NCI-H2029 treated with DMSO at 0.1 percent for 48 hours (cell line): ENCODE measurements at regions not wholly inside any gene's neighbourhood (a gene's known extent, or its start where the extent isn't known, plus 50 kb on each side); places are given as distances from the start of the nearest gene placed in this dataset.
"Not testable (repeated sequence)": the region's sequence is repeated elsewhere in the genome, so short reads cannot be mapped to it uniquely, and the experiment has no call there.

Experiments used
- DNase-seq: peaks from one replicate; lab custom pipeline; 2025; lab: John Stamatoyannopoulos, UW

DNA sequence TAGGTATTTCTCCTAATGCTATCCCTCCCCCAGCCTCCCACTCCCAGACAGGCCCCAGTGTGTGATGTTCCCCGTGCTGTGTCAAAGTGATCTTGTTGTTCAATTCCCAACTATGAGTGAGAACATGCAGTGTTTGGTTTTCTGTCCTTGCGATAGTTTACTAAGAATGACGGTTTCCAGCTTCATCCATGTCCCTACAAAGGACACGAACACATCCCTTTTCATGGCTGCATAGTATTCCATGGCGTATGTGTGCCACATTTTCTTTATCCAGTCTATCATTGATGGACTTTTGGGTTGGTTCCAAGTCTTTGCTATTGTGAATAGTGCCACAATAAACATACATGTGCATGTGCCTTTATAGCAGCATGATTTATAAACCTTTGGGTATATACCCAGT, 999.3 kb upstream of the ZEB2 start:
- DNase-seq: not testable (repeated sequence)

DNA sequence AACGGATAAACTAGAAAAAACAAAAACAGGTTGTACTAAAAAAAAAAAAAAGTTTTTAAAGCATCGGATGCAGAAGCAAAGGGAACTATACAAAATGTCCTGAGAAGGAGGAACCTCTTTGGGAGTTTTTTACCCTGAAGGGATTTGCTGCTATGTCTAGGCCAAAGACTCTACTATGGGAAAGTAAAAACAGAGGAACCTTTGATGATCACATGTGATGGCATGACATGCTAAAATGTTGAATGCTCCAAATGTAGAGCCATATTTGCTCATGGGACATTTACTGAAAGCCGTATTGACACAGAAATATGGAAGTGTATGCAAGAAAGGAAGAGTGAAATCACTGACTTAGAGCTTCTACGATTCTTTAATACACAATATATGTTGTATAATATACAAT, 992.0 kb upstream of the ZEB2 start:
- no peak for DNase-seq

- DNase-seq: no peak
Measured at GRCh38 chr2:145503511-145503910, 983.6 kb upstream of the ZEB2 start.

GRCh38 chr2:145501920-145502319, 982.0 kb upstream of the ZEB2 start:
- no peak for DNase-seq

DNA sequence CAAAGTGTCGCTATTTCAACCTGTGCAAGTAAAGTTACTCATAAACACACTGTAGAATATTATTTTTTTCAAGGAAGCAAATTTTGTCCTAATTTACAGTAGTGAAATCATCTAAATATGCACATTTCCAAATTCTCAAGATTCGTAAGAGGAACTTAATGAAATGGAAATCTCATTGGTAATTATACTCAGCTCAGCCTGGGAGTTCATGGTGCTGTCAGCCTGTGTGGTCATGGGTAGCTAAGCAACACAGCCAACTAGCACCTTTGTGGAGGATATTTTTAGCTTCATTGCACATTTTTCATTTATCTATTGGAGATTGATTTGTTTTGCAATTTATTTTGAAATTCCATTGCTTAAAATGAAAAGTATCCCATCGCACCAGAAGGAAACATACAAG, 975.7 kb upstream of the ZEB2 start:
- DNase-seq: no peak

GRCh38 chr2:145494441-145494840, 974.5 kb upstream of the ZEB2 start:
- DNase-seq: no peak

GRCh38 chr2:145488571-145488970, 968.7 kb upstream of the ZEB2 start:
- no peak for DNase-seq

DNA sequence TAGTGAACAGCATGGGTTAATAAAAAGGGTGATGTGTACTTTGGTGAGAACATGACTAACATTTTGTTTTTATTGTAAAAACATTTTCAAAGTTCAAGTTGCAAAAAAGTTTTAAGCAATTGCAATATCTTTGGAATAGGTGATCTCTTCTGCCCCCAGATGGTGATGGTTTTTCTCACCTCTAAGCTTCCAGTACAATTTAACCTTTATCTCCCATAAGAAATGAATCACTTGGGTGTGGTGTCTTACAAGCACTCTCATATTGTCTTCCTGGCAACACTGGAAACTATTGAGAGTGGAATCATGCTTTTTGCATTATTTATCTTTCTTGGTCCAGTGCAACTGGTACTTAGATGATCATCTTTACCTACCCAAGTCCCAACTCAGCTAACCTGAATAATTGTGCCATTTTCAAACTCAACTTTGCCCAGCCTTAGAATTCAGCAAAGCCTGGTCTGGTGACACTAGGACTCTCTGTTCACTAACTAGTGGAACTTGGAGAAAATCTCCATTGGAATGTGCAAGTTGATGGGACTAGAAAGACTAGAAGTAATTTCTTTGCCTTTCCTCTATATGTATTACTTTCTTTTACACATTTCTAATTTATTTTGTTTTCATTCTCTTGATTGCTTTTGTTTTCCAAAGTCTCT, 964.7 kb upstream of the ZEB2 start:
- no peak for DNase-seq

DNA sequence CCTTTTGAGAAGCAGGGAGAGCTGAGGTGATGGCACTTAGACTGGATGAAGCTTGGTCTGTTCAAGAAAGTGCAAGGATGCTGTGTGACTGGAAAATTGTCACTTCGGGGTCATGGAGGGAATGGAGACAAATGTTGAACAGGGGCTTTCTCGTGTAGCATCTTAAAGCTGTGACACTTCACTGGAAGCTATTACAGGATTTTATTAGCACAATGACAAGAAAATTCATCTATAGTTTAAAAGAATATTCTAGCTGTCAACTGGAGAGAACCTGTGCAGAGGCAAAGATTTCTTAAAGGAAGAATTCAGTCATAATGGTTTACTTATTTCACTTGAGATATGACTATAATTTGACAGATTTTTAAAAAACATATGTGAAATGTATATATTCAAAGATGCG, 963.9 kb upstream of the ZEB2 start:
- DNase-seq: no peak

DNA sequence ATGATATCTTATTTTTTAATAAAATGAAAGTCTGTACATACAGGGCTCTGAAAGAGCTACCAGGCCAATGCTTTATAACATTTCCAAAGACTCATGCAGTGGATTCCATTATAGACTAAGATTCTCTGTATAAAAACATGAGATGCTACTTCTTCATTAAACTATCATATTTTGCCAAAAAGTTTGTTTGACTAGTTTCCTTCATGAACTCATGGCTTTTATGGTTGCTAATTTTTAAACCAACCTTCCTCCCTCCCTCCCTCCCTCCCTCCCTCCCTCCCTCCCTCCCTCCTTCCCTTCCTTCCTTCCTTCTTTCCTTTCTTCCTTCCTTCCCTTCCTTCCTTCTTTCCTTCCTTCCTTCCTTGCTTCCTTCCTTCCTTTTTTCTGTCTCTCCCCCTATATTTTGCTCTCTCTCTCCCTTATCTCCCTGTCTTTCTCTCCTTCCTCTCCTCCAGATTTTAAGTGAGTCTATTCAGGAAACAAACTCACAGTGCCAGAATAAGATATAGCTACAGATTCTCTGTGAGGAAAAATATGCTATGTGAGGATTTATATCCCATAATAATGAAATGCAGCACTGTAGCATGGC, 961.5 kb upstream of the ZEB2 start:
- DNase-seq: no peak

- DNase-seq: no peak
Measured at GRCh38 chr2:145464866-145465265, 944.9 kb upstream of the ZEB2 start.

DNA sequence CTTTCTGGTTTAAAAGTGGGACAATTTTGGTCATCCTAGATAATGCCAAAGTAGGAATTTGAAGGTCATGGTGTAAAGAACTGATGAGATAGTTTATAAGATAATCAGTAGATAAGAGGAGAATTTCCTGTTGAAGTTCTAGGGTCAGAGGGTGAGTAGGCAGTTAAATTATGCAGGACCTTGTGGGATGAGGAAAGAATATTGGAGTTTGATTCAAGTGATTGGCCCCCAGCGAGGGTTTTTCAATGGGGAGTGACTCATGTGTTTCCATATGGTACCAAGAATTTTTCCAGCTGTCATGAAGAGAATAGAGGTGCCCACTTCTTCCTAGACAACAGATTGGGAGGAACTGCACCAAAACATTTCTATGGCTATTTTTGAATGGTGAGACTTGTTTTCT, 940.2 kb upstream of the ZEB2 start:
- DNase-seq: no peak

- DNase-seq: peak; percentile 99
Measured at GRCh38 chr2:145431181-145431951, 911.4 kb upstream of the ZEB2 start.

GRCh38 chr2:145423809-145424208, 903.9 kb upstream of the ZEB2 start:
- DNase-seq: no peak

- no peak for DNase-seq
Measured at GRCh38 chr2:145422576-145422975, 902.7 kb upstream of the ZEB2 start.

DNA sequence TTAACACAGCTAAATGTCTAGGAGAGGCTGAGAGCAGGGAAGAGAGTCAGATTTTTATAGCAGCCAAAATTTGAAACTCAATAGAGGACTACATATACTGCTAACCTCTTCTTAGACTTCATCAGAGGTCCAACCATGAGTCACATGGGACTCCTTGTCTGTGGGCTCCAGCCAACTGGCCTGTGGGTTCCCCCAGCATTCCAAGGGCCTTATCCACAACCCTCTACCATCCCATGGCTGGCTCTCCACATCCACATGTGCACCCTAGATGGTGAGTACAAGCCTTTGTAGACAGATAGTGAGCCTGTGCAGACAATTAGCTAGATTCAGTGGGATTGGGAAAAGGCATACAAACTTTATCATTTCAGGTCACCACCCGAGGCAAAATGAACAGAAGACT, 901.9 kb upstream of the ZEB2 start:
- DNase-seq: no peak

DNA sequence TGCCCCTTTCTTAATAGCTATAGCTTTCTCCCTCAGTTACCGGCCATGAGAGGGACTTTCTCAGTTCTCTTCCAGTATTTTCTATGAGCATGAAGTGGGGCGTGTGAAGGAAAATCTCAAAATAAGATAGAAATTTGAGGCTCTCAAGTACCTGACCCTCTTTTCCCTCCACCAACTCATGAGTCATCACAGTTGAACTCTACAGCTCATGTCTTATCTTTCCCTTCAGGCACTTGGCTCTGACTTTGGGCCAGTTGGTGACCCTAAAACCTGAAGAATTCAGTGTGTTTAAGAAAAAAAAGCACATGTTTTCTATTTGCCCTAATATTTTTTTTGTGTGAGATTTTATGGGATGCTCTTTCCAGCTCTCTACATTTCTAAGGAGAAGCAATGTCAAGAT, 896.7 kb upstream of the ZEB2 start:
- no peak for DNase-seq

DNA sequence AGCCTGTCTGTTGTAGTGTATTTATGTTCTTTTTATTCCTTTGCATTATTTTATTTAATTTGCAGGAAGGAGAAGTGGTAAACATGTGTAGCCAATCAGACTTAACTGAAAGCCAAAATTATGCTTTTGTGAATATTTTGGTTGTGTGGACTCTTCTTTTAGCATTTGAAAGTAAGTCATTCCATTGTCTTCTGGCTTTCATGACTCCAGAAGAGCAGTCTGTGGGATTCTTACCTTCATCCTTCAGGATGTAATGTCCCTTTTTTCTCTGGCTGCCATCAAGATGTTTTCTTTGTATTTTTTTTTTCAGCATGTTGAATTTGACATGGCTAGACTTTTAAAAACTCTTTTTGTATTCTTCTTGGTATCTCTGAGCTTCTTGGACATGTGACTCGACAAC, 895.2 kb upstream of the ZEB2 start:
- no peak for DNase-seq

- DNase-seq: no peak
Measured at GRCh38 chr2:145413261-145414030, 893.5 kb upstream of the ZEB2 start.

DNA sequence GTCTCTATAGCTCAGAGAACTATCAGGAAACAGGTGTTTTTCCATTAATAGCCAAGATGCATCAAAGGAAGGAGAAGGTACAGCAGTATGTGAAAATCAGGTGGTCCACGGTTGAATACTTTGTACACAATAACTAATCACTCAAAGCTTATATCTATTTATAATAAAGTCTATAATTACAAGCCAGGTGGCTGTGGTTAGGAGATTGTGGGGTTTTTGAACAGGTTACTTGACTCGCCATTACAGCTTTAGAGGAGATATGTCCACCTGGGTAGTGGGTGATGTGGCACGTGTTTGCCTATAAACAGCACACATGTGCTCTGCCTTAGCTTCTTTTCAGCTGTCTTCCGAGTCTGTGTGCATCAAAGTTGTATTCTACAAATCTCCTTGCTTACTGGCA, 892.2 kb upstream of the ZEB2 start:
- DNase-seq: no peak

GRCh38 chr2:145411493-145411892, 891.6 kb upstream of the ZEB2 start:
- peak; percentile 27 for DNase-seq

- DNase-seq: no peak
Measured at GRCh38 chr2:145410086-145410485, 890.2 kb upstream of the ZEB2 start.

DNA sequence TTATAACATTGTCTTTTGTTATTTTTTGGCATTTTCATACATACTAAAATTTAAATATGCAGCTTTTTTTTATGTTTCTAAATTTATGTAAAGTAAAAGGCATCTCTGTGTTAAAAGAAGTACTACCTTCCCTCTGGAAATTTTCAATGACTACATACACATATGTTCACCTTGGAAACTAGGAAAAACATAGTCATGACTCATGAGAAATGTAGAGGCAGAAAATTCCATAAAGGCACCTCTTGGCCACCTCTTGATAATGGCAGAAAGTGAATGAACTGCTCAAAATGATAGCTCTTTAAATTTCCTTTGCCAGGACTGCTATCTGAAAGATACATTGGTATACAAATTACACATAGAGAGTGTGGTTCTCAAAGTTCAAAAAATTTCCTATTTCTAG, 889.1 kb upstream of the ZEB2 start:
- no peak for DNase-seq
